Panc1 (cell line): ENCODE measurements at regions not wholly inside any gene's neighbourhood (a gene's known extent, or its start where the extent isn't known, plus 50 kb on each side); places are given as distances from the start of the nearest gene placed in this dataset.

Experiments used
- ATAC-seq: fragments of 200-7000 bp; cut with Tn5 transposase; 2 replicates; pipeline ENCODE4 v1.9.1; 2020; ENCODE audit warnings: mild to moderate bottlenecking, moderate library complexity
- BruUV-seq: library from RNA; stranded (reverse); fragments of 400-500 nt; replicated peaks from 2 replicates; lab custom pipeline; 2021; lab: Mats Ljungman, UMichigan
- CTCF ChIA-PET: fragments of 300-600 bp; sonication (Branson Sonifier 250); formaldehyde crosslinking; loops from one replicate; lab custom pipeline; 2022; ENCODE audit warnings: antibody characterized with exemption; lab: Charles Lee
- POLR2A ChIA-PET: fragments of 300-600 bp; sonication (Branson Sonifier 250); formaldehyde crosslinking; loops from one replicate; lab custom pipeline; 2022; ENCODE audit warnings: antibody characterized with exemption; lab: Charles Lee
- DNase-seq: peaks from one replicate; pipeline ENCODE4 v3.0.0-alpha.2; 2010; ENCODE audit warnings: low read depth, low spot score
- H3K27ac ChIP-seq: 2 replicates; pipeline ENCODE4 v1.5.1; 2011; ENCODE audit warnings: mild to moderate bottlenecking, low read length, inconsistent platforms
- H3K27me3 ChIP-seq: fragments of 200-500 bp; sonication (Bioruptor generic); 2 replicates; pipeline ENCODE4 v1.6.0; 2014; ENCODE audit warnings: low read length, inconsistent platforms; ENCODE audit not compliant: control insufficient read depth, insufficient read depth
- H3K36me3 ChIP-seq: fragments of 200-500 bp; sonication (Bioruptor generic); 2 replicates; pipeline ENCODE4 v1.5.1; 2014; ENCODE audit warnings: inconsistent platforms, mild to moderate bottlenecking, low read length, moderate library complexity; ENCODE audit not compliant: control insufficient read depth, insufficient read depth
- H3K4me1 ChIP-seq: 2 replicates; pipeline ENCODE4 v1.5.1; 2011; ENCODE audit warnings: inconsistent platforms, mild to moderate bottlenecking, low read length, moderate library complexity; ENCODE audit not compliant: control insufficient read depth, insufficient read depth
- H3K4me3 ChIP-seq, 2 experiments: 2 replicates each; pipeline ENCODE4 v1.5.1; 2011 to 2012; ENCODE audit warnings: low read depth in 2 of 2, low read length in 2 of 2, mild to moderate bottlenecking in 2 of 2, inconsistent platforms in 1 of 2, moderate library complexity in 1 of 2
- H3K9me3 ChIP-seq: fragments of 200-500 bp; sonication (Bioruptor generic); 2 replicates; pipeline ENCODE4 v1.5.1; 2014; ENCODE audit warnings: low read depth, mild to moderate bottlenecking, inconsistent platforms, low read length, moderate library complexity; ENCODE audit not compliant: control insufficient read depth, insufficient read depth
- CTCF ChIP-seq: fragments of 450-650 bp; IDR thresholded peaks from 2 replicates; pipeline ENCODE4 v1.5.1; 2017; ENCODE audit warnings: mild to moderate bottlenecking
- POLR2AphosphoS5 ChIP-seq: IDR thresholded peaks from 2 replicates; pipeline ENCODE4 v1.6.1; 2012; ENCODE audit warnings: mild to moderate bottlenecking, low read depth, low read length, moderate library complexity
- REST ChIP-seq, 2 experiments: IDR thresholded peaks; 2 replicates each; pipeline ENCODE4 v1.6.1; 2011 to 2012; ENCODE audit warnings: low read depth in 2 of 2, control low read depth in 1 of 2, low read length in 1 of 2, mild to moderate bottlenecking in 1 of 2, moderate library complexity in 1 of 2; ENCODE audit not compliant: insufficient read depth in 1 of 2
- SIN3A ChIP-seq: IDR thresholded peaks from 2 replicates; pipeline ENCODE4 v1.6.1; 2012; ENCODE audit warnings: low read depth, mild to moderate bottlenecking, low read length, moderate library complexity, borderline replicate concordance; ENCODE audit not compliant: insufficient read depth
- TCF7L2 ChIP-seq: IDR thresholded peaks from 2 replicates; pipeline ENCODE4 v1.6.1; 2011; ENCODE audit warnings: mild to moderate bottlenecking, low read depth, low read length, inconsistent platforms
- in situ Hi-C: cut with HindIII; loops from 2 replicates; pipeline ENCODE4 v1.10.0; 2016; ENCODE audit warnings: low sequenced_read_pairs, low pct_unique_long_range_greater_than_20kb
- intact Hi-C: fragments of 100-400 bp; cut with micrococcal nuclease; formaldehyde crosslinking; loops from one replicate; pipeline ENCODE4 v1.10.0; 2022; ENCODE audit not compliant: unreplicated experiment

GRCh38 chr7:125127304-125127703 is 197.7 kb upstream of the POT1 start:
- Histone ChIP-seq H3K27ac (no peak overlapping the region), H3K4me3 (no peak overlapping the region), H3K36me3 (no peaks in the 10 kb centered on the region), H3K27me3 (no peaks in the 10 kb centered on the region), H3K9me3 (no peaks in the 10 kb centered on the region), H3K4me1 (no peaks in the 10 kb centered on the region)
- DNase-seq = no peak
- BruUV-seq = no TSS peak
- intact Hi-C loops (no loop called here), in situ Hi-C loops (no loop called here)
- TF ChIP-seq SIN3A (no peak), POLR2AphosphoS5 (no peak), TCF7L2 (no peak), CTCF (no peak), REST (IDR thresholded peaks at IDR 0.05; ENCODE audit: insufficient read depth in 1 of 2, low read depth in 2 of 2, low read length in 1 of 2) (no peak)
- CTCF ChIA-PET = no interaction called here
- no peak for ATAC-seq
- POLR2A ChIA-PET = no interaction called here

GRCh38 chr7:125126376-125126775 is 196.8 kb upstream of the POT1 start:
- POLR2A ChIA-PET = interaction anchor here (0.6 kb wide), 1 partner anchor 471 kb away, joined by 3 read pairs; no protein-coding TSS in a partner anchor
- ATAC-seq (no peak), DNase-seq (no peak)
- intact Hi-C loops = no loop called here
- BruUV-seq = no TSS peak
- Histone ChIP-seq H3K4me1 (no peaks in the 10 kb centered on the region), H3K27me3 (no peaks in the 10 kb centered on the region), H3K36me3 (no peaks in the 10 kb centered on the region), H3K27ac (no peak overlapping the region), H3K4me3 (no peak overlapping the region), H3K9me3 (no peaks in the 10 kb centered on the region)
- TF ChIP-seq REST (IDR thresholded peaks at IDR 0.05; ENCODE audit: insufficient read depth in 1 of 2, low read depth in 2 of 2, low read length in 1 of 2) (no peak), SIN3A (no peak), CTCF (no peak), TCF7L2 (no peak), POLR2AphosphoS5 (no peak)
- CTCF ChIA-PET = interaction anchor here (0.7 kb wide), 1 partner anchor 97 kb away, joined by 6 read pairs; no protein-coding TSS in a partner anchor
- in situ Hi-C loops = no loop called here
